ENCODE measurements at regions not wholly inside any gene's neighbourhood (a gene's known extent, or its start where the extent isn't known, plus 50 kb on each side); places are given as distances from the start of the nearest gene placed in this dataset.

GRCh38 chr2:173596244-173596643, 241.6 kb downstream of the CDCA7 start:
- no peak overlapping the region for H3K4me3 ChIP-seq (ENCODE audit: low read depth, low read length)
- no peak for DNase-seq (ENCODE audit: low read depth)
- TF ChIP-seq CTCF (conservative IDR thresholded peaks at IDR 0.05; ENCODE audit: low read depth, low read length), result no peak

GRCh38 chr2:173598525-173598924, 243.9 kb downstream of the CDCA7 start:
- no peak overlapping the region for H3K4me3 ChIP-seq (ENCODE audit: low read depth, low read length)
- no peak for TF ChIP-seq CTCF (conservative IDR thresholded peaks at IDR 0.05; ENCODE audit: low read depth, low read length)

GRCh38 chr2:173599821-173600359, 245.2 kb downstream of the CDCA7 start:
- DNase-seq (ENCODE audit: low read depth), result no peak
- TF ChIP-seq CTCF (conservative IDR thresholded peaks at IDR 0.05; ENCODE audit: low read depth, low read length), result no peak
- no peak overlapping the region for H3K4me3 ChIP-seq (ENCODE audit: low read depth, low read length)

More at GRCh38 chr2:173598525-173598924, 243.9 kb downstream of the CDCA7 start:
- DNase-seq (ENCODE audit: low read depth), result no peak

GRCh38 chr2:173602153-173602795, 247.6 kb downstream of the CDCA7 start:
- no peak for TF ChIP-seq CTCF (conservative IDR thresholded peaks at IDR 0.05; ENCODE audit: low read depth, low read length)
- DNase-seq (ENCODE audit: low read depth), result no peak
- no peak overlapping the region for H3K4me3 ChIP-seq (ENCODE audit: low read depth, low read length)

- DNase-seq (ENCODE audit: low read depth), result no peak
- no peak for TF ChIP-seq CTCF (conservative IDR thresholded peaks at IDR 0.05; ENCODE audit: low read depth, low read length)
- no peak overlapping the region for H3K4me3 ChIP-seq (ENCODE audit: low read depth, low read length)
Measured at GRCh38 chr2:173605994-173606393, 251.3 kb downstream of the CDCA7 start.

GRCh38 chr2:173606619-173607248, 252.1 kb downstream of the CDCA7 start:
- no peak overlapping the region for H3K4me3 ChIP-seq (ENCODE audit: low read depth, low read length)
- TF ChIP-seq CTCF (conservative IDR thresholded peaks at IDR 0.05; ENCODE audit: low read depth, low read length), result no peak
- no peak for DNase-seq (ENCODE audit: low read depth)

All from epithelial cell of proximal tubule (primary cell).